ENCODE measurements at regions not wholly inside any gene's neighbourhood (a gene's known extent, or its start where the extent isn't known, plus 50 kb on each side); places are given as distances from the start of the nearest gene placed in this dataset.

DNA sequence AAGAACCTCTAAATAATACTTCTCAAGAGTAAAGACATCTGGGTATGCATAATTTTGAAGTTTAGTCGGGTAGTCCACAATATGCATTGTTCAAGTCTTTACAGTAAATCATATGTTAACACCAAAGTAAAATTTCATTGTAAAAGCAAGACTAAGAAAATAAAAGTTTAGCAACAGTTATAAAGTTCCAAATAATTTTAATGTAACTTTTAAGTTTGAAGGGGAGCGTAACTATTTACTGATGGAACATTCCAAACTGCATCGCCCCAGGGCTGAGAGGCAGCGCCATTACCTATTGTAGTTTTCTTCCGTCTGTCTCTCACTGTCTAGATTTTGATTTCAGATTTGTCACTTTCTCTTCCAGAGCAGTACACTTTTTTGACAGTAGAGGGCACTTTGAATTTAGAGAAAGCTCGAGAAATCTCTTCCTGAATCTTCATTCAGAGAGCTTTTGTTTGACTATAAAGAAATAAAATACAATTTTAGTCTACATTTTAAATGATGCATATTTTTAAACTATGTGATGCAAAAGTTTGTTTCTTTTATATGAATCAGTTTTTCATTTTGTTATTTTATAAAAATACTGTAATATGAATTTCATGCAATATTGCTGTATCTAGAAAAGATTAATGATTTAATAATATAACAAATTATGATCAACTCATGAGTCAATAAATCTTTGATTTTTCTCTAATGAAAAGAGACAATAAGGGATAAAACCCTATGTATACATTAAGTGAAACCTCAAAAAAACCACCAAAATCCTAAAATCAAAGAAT, 389.8 kb downstream of the FIGN start:
- FAIRE-seq (peak; percentile 93), DNase-seq (ENCODE audit: low read depth in 1 of 2, low spot score in 1 of 2) (peak; percentile 26 to 76), ATAC-seq (no peak)
- ChIA-PET POLR2A (interaction anchor here (0.6 to 1.1 kb wide), 2 partner anchors 390 to 1083 kb away, joined by 3 to 5 read pairs; partner anchors contain the start of gene FIGN), CTCF (interaction anchor here (0.6 to 1.3 kb wide), 17 partner anchors 8 to 1133 kb away, joined by 3 to 7 read pairs (median 3); partner anchors contain the start of gene FIGN)
- H3K4me3 ChIP-seq = no peak overlapping the region
- H3K27ac ChIP-seq = peak overlapping the region; percentile 58 to 79; a peak in 5 of 6 replicates
- WGBS (ENCODE audit: missing lambda C conversion rate) = under 1% methylated on average over 6 of the region's 6 CpGs
- no peak for TF ChIP-seq RCOR1 (IDR thresholded peaks at IDR 0.05; ENCODE audit: low read depth, low read length)
- peak; percentile 85 to 90 for TF ChIP-seq RAD21 (conservative IDR thresholded peaks at IDR 0.05 in 1 of 2, IDR thresholded peaks at IDR 0.05 in 1 of 2)
- TF ChIP-seq, protein P1, sequence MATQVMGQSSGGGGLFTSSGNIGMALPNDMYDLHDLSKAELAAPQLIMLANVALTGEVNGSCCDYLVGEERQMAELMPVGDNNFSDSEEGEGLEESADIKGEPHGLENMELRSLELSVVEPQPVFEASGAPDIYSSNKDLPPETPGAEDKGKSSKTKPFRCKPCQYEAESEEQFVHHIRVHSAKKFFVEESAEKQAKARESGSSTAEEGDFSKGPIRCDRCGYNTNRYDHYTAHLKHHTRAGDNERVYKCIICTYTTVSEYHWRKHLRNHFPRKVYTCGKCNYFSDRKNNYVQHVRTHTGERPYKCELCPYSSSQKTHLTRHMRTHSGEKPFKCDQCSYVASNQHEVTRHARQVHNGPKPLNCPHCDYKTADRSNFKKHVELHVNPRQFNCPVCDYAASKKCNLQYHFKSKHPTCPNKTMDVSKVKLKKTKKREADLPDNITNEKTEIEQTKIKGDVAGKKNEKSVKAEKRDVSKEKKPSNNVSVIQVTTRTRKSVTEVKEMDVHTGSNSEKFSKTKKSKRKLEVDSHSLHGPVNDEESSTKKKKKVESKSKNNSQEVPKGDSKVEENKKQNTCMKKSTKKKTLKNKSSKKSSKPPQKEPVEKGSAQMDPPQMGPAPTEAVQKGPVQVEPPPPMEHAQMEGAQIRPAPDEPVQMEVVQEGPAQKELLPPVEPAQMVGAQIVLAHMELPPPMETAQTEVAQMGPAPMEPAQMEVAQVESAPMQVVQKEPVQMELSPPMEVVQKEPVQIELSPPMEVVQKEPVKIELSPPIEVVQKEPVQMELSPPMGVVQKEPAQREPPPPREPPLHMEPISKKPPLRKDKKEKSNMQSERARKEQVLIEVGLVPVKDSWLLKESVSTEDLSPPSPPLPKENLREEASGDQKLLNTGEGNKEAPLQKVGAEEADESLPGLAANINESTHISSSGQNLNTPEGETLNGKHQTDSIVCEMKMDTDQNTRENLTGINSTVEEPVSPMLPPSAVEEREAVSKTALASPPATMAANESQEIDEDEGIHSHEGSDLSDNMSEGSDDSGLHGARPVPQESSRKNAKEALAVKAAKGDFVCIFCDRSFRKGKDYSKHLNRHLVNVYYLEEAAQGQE (IDR thresholded peaks at IDR 0.05) = no peak
- no peak for TF ChIP-seq CHD4 (IDR thresholded peaks at IDR 0.05; ENCODE audit: borderline replicate concordance)
- TF ChIP-seq CEBPB (IDR thresholded peaks at IDR 0.05) = no peak
- TF ChIP-seq, protein P2, sequence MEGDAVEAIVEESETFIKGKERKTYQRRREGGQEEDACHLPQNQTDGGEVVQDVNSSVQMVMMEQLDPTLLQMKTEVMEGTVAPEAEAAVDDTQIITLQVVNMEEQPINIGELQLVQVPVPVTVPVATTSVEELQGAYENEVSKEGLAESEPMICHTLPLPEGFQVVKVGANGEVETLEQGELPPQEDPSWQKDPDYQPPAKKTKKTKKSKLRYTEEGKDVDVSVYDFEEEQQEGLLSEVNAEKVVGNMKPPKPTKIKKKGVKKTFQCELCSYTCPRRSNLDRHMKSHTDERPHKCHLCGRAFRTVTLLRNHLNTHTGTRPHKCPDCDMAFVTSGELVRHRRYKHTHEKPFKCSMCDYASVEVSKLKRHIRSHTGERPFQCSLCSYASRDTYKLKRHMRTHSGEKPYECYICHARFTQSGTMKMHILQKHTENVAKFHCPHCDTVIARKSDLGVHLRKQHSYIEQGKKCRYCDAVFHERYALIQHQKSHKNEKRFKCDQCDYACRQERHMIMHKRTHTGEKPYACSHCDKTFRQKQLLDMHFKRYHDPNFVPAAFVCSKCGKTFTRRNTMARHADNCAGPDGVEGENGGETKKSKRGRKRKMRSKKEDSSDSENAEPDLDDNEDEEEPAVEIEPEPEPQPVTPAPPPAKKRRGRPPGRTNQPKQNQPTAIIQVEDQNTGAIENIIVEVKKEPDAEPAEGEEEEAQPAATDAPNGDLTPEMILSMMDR (IDR thresholded peaks at IDR 0.05) = peak; percentile 81
- no peak for TF ChIP-seq MAFK (IDR thresholded peaks at IDR 0.05; ENCODE audit: partially characterized antibody)
- no peak for TF ChIP-seq KDM5A (IDR thresholded peaks at IDR 0.05)
- no peak for TF ChIP-seq POLR2A (IDR thresholded peaks at IDR 0.05; ENCODE audit: low read length)
- TF ChIP-seq, protein P3, sequence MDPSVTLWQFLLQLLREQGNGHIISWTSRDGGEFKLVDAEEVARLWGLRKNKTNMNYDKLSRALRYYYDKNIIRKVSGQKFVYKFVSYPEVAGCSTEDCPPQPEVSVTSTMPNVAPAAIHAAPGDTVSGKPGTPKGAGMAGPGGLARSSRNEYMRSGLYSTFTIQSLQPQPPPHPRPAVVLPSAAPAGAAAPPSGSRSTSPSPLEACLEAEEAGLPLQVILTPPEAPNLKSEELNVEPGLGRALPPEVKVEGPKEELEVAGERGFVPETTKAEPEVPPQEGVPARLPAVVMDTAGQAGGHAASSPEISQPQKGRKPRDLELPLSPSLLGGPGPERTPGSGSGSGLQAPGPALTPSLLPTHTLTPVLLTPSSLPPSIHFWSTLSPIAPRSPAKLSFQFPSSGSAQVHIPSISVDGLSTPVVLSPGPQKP (IDR thresholded peaks at IDR 0.05; ENCODE audit: low read depth, low read length) = no peak
- no peak for TF ChIP-seq ZSCAN20 (CRISPR knock-in tag; IDR thresholded peaks at IDR 0.05)
- peak; percentile 89 for TF ChIP-seq SMC3 (IDR thresholded peaks at IDR 0.05)
- H3K4me1 ChIP-seq = peaks cover 39% of the 10 kb centered on the region
- no peaks in the 10 kb centered on the region for H3K9me3 ChIP-seq
- H3K4me2 ChIP-seq = peak overlapping the region; percentile 72

DNA sequence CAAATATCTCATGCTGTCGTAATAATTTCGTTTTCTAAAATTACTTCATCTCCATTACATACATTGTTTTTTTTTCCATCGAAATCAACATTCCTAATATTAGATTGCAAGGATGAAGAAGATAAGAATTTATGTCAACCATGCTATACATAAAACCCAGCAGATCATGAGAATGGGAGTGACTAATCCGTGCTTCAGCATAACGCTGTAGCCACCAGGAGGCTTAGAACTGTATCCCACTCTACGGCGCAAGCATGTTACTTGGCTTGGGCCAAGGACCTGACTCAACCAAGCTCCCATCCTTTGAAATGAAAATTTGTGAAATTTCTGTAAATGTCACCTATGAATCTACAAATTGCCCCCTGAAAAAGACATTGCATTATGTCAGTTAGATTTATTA, 392.5 kb downstream of the FIGN start:
- no peak for ATAC-seq
- no peak for FAIRE-seq
- DNase-seq (ENCODE audit: low read depth in 1 of 2, low spot score in 1 of 2) = no peak
- H3K4me2 ChIP-seq = no peak overlapping the region
- peaks cover 18% of the 10 kb centered on the region for H3K4me1 ChIP-seq
- POLR2A ChIA-PET = no interaction called here
- TF ChIP-seq TP53 (CRISPR knock-in tag; IDR thresholded peaks at IDR 0.05) (no peak), CHD4 (IDR thresholded peaks at IDR 0.05; ENCODE audit: borderline replicate concordance) (no peak)
- no peaks in the 10 kb centered on the region for H3K9me3 ChIP-seq
- CTCF ChIA-PET = no interaction called here
- H3K4me3 ChIP-seq = no peak overlapping the region
- WGBS (ENCODE audit: missing lambda C conversion rate) = 90% methylated on average over 7 of the region's 7 CpGs
- H3K27ac ChIP-seq = no peak overlapping the region

DNA sequence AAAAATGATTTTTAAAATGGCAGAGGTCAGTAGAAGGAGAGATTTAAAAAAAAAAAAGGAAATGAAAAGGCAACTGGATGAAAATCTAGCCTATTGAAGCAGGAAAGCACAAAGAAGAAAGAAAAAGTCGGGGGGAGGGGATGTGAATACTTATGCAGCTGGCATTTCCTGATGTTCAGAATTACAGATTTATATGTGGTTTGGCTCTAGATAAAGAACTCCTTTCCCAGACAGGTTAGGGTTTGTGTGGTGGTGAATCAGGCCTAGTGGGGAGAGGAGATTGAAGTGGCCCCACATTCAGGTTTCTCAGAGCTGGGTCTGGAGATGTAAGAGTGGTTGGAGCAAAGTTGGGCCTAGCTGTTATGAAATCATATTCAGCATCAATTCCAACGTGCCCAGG, 394.4 kb downstream of the FIGN start:
- H3K27ac ChIP-seq = no peak overlapping the region
- H3K9me3 ChIP-seq = no peaks in the 10 kb centered on the region
- DNase-seq (ENCODE audit: low read depth in 1 of 2, low spot score in 1 of 2) = no peak
- CTCF ChIA-PET = no interaction called here
- no peak for ATAC-seq
- no peak for TF ChIP-seq TP53 (CRISPR knock-in tag; IDR thresholded peaks at IDR 0.05)
- no peak for TF ChIP-seq RCOR1 (IDR thresholded peaks at IDR 0.05; ENCODE audit: low read depth, low read length)
- no peak for TF ChIP-seq POLR2A (IDR thresholded peaks at IDR 0.05; ENCODE audit: low read length)
- H3K4me1 ChIP-seq = peaks cover 3% of the 10 kb centered on the region; the same call in 2 of the 3 replicates
- H3K4me3 ChIP-seq = no peak overlapping the region
- no peak for FAIRE-seq
- 39% methylated on average over 2 of the region's 2 CpGs for WGBS (ENCODE audit: missing lambda C conversion rate)
- POLR2A ChIA-PET = no interaction called here
- no peak overlapping the region for H3K4me2 ChIP-seq

Data from A549 (cell line).